ACC112 (cell line): ENCODE measurements at regions not wholly inside any gene's neighbourhood (a gene's known extent, or its start where the extent isn't known, plus 50 kb on each side); places are given as distances from the start of the nearest gene placed in this dataset.

Experiments used
- H2AFZ ChIP-seq: fragments of 200-600 bp; sonication (generic); one replicate; pipeline ENCODE4 v1.6.0; 2017; ENCODE audit warnings: antibody characterized with exemption, low read length; ENCODE audit not compliant: unreplicated experiment
- H3K27ac ChIP-seq: fragments of 200-600 bp; sonication (generic); 2 replicates; pipeline ENCODE4 v1.5.1; 2014; ENCODE audit warnings: low read depth, mild to moderate bottlenecking, antibody characterized with exemption, low read length, moderate library complexity
- H3K27me3 ChIP-seq: fragments of 200-600 bp; sonication (generic); 2 replicates; pipeline ENCODE4 v1.6.1; 2014; ENCODE audit warnings: mild to moderate bottlenecking, antibody characterized with exemption, low read length, moderate library complexity, mixed read lengths; ENCODE audit not compliant: insufficient read depth
- H3K36me3 ChIP-seq: fragments of 200-600 bp; sonication (generic); 2 replicates; pipeline ENCODE4 v1.6.1; 2016; ENCODE audit warnings: mild to moderate bottlenecking, antibody characterized with exemption, low read length, moderate library complexity, mixed read lengths; ENCODE audit not compliant: insufficient read depth
- H3K4me1 ChIP-seq: fragments of 200-600 bp; sonication (generic); one replicate; pipeline ENCODE4 v1.6.1; 2016; ENCODE audit warnings: low read length, mixed read lengths; ENCODE audit not compliant: insufficient read depth, unreplicated experiment, control insufficient read depth
- H3K4me3 ChIP-seq: fragments of 200-600 bp; sonication (generic); 2 replicates; pipeline ENCODE4 v1.5.1; 2014; ENCODE audit warnings: mild to moderate bottlenecking, low read depth, low read length
- H3K79me2 ChIP-seq: fragments of 200-600 bp; sonication (generic); one replicate; pipeline ENCODE4 v1.6.0; 2016; ENCODE audit warnings: low read length; ENCODE audit not compliant: control insufficient read depth, unreplicated experiment, insufficient read depth

DNA sequence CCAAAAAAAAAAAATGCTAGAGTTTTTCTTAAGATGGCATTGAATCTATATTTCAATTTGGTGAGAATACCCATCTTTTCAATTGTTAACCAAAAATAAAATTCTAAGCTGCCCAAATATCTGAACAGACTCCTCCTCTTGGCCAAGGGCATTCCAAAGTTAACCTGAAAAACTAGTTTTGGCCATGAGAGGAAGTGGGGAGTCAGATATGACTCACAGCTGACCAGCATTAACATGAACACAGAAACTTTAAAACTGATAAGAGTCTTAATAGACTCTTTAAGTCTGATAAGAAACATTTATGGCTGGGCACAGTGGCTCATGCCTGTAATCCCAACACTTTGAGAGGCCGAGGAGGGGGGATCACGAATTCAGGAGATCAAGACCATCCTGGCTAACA is 171.3 kb downstream of the FAXC start:
- no peak overlapping the region for H2AFZ ChIP-seq
- no peaks in the 10 kb centered on the region for H3K27me3 ChIP-seq
- no peaks in the 10 kb centered on the region for H3K79me2 ChIP-seq
- H3K36me3 ChIP-seq, result no peaks in the 10 kb centered on the region
- H3K4me1 ChIP-seq, result no peaks in the 10 kb centered on the region
- H3K4me3 ChIP-seq, result no peak overlapping the region
- H3K27ac ChIP-seq, result no peak overlapping the region

DNA sequence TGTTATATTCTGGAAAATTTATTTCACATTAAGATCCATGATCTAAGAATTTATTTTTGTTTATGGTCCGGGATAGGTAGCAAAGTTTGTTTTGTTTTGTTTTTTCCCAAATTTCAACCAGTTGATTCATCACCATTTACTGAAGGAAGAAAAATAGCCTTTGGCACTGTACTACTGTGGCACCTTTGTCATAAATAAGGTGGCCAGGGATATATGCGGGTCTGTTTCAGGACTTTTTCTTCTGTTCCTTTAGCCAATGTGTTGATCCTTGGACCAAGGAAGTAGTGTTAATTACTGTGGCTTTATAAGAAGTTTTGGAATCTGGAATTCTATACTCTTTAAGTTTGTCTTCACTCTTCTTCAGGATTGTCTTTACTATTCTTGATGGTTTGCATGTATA is 171.7 kb downstream of the FAXC start:
- Histone ChIP-seq H3K27me3 (no peaks in the 10 kb centered on the region), H3K36me3 (no peaks in the 10 kb centered on the region), H3K27ac (no peak overlapping the region), H3K4me1 (no peaks in the 10 kb centered on the region), H3K79me2 (no peaks in the 10 kb centered on the region), H3K4me3 (no peak overlapping the region), H2AFZ (no peak overlapping the region)

DNA sequence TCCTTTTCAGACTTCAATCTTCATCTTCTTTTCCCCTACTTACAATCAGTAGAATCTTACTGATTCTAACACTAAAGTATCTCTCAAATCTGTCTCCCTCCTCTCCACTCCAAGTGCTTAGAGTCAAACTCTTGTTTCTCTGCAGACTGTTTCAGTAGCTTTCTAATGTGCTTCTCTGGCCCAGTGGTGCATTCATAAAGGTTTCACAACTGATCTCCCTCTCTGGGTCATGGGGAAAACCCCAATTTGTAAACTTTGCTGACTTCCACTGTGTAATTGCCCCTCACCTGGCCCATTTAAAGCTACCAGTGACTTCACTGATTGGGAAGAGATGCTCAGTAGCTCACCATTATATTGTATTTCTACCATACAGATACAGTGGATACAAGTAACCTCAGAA is 183.6 kb downstream of the FAXC start:
- Histone ChIP-seq H3K36me3 (no peaks in the 10 kb centered on the region), H2AFZ (no peak overlapping the region), H3K27ac (no peak overlapping the region), H3K27me3 (no peaks in the 10 kb centered on the region; the same call in 1 of the 2 replicates), H3K4me3 (no peak overlapping the region), H3K4me1 (no peaks in the 10 kb centered on the region), H3K79me2 (no peaks in the 10 kb centered on the region)

DNA sequence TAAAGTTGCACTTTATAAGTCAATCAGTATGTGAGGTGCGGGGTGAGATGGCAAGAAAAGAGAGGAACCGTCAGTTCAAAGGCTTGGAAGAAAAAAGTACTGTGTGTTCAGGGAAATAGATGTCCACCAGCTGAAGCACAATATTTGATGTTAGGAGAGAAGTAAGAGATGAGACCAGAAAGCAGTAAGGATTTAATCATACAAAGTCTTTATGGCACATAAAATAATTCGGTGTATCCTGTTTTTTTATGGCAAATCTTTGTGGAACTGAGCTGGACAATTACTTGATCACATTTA is 197.2 kb downstream of the FAXC start:
- Histone ChIP-seq H3K27me3 (peaks cover 33% of the 10 kb centered on the region), H3K79me2 (no peaks in the 10 kb centered on the region), H3K27ac (no peak overlapping the region), H3K36me3 (no peaks in the 10 kb centered on the region), H3K4me1 (no peaks in the 10 kb centered on the region), H3K4me3 (no peak overlapping the region), H2AFZ (no peak overlapping the region)

DNA sequence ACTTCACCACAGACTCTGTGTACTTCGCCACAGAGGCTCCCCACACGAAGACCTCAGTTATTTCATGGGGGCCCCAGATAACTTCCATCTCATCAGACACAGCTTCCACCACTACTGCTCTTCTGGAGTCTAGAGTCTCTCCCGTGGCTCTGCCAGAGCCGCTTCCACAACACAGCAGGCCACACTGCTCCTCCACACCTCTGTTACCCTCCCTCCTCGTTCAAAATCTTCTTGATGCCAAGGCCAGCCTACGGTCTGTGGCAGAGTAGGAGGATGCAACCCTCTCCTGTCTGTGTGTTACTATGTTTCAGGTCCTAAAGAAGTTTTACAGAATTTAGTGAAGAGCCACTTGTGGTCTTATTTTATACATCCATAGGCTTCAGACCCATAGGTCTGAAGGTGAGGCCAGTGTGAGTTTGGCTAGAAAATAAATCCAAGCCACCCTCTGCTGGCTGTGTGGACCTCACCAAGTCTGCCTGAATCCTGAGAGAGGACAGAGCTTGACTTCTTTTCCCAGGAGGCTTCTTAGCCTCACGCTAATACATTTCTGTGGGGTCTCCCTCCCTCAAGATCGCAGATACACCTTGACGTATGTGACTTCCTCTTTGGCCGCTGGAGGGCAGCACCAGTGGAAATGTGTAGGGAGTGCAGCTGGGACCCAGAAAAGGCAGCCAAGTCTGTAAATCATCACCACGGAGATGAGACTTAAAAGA is 197.7 kb downstream of the FAXC start:
- H3K27me3 ChIP-seq, result peaks cover 38% of the 10 kb centered on the region
- no peak overlapping the region for H2AFZ ChIP-seq
- H3K27ac ChIP-seq, result no peak overlapping the region
- H3K79me2 ChIP-seq, result no peaks in the 10 kb centered on the region
- H3K4me1 ChIP-seq, result no peaks in the 10 kb centered on the region
- no peak overlapping the region for H3K4me3 ChIP-seq
- H3K36me3 ChIP-seq, result no peaks in the 10 kb centered on the region

DNA sequence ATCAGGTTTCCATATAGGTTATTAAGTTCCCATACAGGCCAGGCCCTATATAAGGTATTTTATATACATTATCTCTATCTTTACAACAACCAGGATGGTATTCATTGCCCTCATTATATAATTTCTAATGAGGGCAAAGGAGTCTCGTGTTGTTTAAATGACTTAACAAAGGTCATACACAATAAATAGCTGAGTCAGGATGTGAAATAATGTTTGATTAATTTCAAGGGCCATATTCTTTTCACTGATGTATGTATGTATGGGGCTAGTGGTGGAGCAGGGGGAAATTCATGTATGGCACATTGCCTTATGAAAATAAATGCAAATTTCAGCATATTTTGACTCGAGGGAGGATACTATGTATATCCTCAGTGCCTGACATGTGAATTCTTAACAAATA is 200.7 kb downstream of the FAXC start:
- Histone ChIP-seq H2AFZ (no peak overlapping the region), H3K27ac (no peak overlapping the region), H3K4me3 (no peak overlapping the region), H3K4me1 (no peaks in the 10 kb centered on the region), H3K36me3 (no peaks in the 10 kb centered on the region), H3K27me3 (peaks cover 48% of the 10 kb centered on the region), H3K79me2 (no peaks in the 10 kb centered on the region)

DNA sequence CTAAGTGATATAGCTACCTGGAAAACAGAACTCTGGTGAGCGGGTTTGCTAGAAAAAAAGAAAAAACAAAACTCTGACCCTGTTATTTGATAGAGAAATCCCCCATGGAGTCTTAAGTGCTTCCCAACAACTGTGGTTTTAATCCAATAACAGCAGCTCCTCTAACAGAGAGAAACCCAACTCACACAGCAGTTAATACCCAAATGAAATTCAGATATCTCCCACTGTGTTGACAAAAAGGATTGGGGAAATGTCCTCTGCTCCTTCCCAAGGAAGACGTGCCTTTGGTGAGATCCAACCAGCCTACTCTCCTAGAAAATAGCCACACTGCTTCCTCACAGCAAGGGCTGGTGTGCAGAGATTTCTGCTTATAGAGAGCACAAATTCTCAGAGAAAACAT is 200.4 kb upstream of the FBXL4 start:
- no peaks in the 10 kb centered on the region for H3K4me1 ChIP-seq
- no peaks in the 10 kb centered on the region for H3K79me2 ChIP-seq
- peaks cover 48% of the 10 kb centered on the region for H3K27me3 ChIP-seq
- H3K27ac ChIP-seq, result no peak overlapping the region
- no peak overlapping the region for H2AFZ ChIP-seq
- no peaks in the 10 kb centered on the region for H3K36me3 ChIP-seq
- H3K4me3 ChIP-seq, result no peak overlapping the region

DNA sequence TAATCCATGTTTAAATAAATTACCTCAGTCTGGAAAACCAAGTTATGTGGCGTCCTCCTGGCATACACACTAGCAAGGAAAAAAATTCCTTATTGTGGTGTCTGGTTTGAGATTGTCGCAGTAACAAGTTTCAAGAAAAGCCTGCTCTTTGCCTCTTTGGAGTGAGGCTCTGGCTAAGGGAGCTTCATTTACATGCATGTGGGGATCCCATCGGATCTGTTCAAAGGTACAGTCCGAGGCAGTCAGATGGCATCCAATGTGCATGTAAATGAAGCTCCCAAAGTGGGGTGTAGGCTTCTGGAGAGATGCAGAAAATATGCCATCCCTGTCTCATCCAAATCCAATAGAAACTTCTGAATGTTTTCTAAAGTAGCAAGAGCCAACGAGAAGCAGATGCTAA is 199.5 kb upstream of the FBXL4 start:
- no peaks in the 10 kb centered on the region for H3K4me1 ChIP-seq
- no peak overlapping the region for H3K27ac ChIP-seq
- no peaks in the 10 kb centered on the region for H3K79me2 ChIP-seq
- H2AFZ ChIP-seq, result no peak overlapping the region
- no peaks in the 10 kb centered on the region for H3K36me3 ChIP-seq
- no peak overlapping the region for H3K4me3 ChIP-seq
- peaks cover 48% of the 10 kb centered on the region for H3K27me3 ChIP-seq

DNA sequence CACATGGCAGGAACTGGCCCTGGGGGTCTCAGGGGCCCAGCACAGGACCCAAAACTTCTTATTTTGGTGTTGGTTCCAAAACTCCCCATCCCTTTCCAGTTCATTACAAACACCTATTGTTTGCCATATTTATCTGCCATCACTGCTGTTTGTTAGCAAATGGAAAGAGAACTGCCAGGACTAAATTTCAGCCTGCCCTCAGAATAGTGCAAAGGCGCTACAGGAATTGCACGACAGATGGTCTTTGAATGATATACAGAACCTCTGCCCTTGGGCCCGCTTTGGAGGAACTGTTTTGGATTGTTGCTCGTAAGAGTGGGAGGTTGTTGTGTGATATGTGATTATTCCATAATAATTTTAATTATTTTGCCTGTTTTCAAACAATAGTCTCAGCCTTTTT is 199.0 kb upstream of the FBXL4 start:
- Histone ChIP-seq H3K79me2 (no peaks in the 10 kb centered on the region), H3K36me3 (no peaks in the 10 kb centered on the region), H3K4me3 (no peak overlapping the region), H3K27me3 (peaks cover 45% of the 10 kb centered on the region), H3K4me1 (no peaks in the 10 kb centered on the region), H2AFZ (no peak overlapping the region), H3K27ac (no peak overlapping the region)

DNA sequence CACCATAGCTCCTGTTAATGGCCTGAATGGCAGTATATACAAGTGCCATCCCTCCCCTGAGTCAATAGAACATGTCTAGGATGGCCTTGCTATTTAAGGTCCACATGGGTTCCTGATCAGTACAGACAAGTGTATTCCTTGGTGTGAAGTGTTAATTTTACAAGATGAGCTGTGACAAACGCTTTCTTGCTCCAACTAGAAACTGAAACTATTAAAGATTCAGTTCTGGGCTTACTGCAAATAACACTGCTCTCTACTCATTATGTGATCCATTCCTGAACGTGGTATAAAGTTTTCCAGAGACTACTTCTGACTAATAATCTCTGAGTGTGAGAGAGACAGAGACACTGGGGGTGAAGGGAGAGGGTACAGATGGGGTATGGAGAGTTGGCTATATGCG is 198.0 kb upstream of the FBXL4 start:
- no peak overlapping the region for H2AFZ ChIP-seq
- peaks cover 39% of the 10 kb centered on the region for H3K27me3 ChIP-seq
- H3K27ac ChIP-seq, result no peak overlapping the region

DNA sequence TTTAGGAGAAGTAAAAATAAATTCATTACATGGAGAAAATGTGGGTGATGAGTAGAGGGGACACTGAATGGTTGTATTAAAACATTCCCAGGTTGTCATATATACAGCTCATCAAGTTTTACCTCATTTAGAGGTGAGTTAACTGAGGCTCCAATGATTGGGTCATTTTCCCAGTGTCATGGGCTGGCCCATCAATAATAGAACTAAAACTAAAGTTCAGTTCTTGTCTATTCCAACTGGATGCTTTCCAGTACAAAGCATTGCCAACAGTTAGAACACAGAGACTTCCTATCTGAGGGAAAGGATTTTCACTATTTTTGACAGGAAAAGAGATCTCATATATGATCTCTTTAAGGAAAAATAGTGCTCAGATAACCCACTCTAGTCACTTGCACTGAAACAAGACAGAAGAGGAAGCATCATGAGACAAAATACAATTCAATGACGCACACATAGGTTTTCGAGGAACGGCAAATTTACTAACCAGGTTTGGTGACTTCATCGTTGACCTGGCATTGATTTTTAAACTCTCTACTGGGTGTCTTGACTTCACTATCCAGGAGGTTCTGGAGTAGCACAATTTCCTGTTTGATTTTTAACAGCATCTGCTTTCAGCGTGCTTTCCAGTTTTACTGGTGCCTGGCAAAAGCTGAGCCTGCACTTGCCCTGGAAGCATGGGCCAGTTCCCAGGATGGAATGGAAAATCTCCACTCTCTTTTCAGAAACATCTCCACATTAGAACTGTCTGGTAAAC is 195.5 kb upstream of the FBXL4 start:
- H2AFZ ChIP-seq, result no peak overlapping the region
- H3K79me2 ChIP-seq, result no peaks in the 10 kb centered on the region
- no peak overlapping the region for H3K27ac ChIP-seq
- H3K4me3 ChIP-seq, result no peak overlapping the region
- H3K36me3 ChIP-seq, result no peaks in the 10 kb centered on the region
- peaks cover 37% of the 10 kb centered on the region for H3K27me3 ChIP-seq
- no peaks in the 10 kb centered on the region for H3K4me1 ChIP-seq

More for the DNA sequence above, 198.0 kb upstream of the FBXL4 start:
- Histone ChIP-seq H3K36me3 (no peaks in the 10 kb centered on the region), H3K79me2 (no peaks in the 10 kb centered on the region), H3K4me3 (no peak overlapping the region; the same call in 1 of the 2 replicates), H3K4me1 (no peaks in the 10 kb centered on the region)
